ENCODE measurements at regions not wholly inside any gene's neighbourhood (a gene's known extent, or its start where the extent isn't known, plus 50 kb on each side); places are given as distances from the start of the nearest gene placed in this dataset.

GRCh38 chr5:34510002-34510401, 146.1 kb upstream of the RAI14 start:
- Histone ChIP-seq H3K27ac (ENCODE audit: low read depth) (no peak overlapping the region), H3F3A (replicated peaks; ENCODE audit: low read depth) (no peaks in the 10 kb centered on the region), H3K36me3 (ENCODE audit: insufficient read depth) (no peaks in the 10 kb centered on the region), H4K20me1 (replicated peaks; ENCODE audit: insufficient read depth) (no peaks in the 10 kb centered on the region), H3K79me2 (replicated peaks; ENCODE audit: insufficient read depth) (no peaks in the 10 kb centered on the region), H2AFZ (peak overlapping the region; percentile 53), H3K27me3 (ENCODE audit: insufficient read depth) (no peaks in the 10 kb centered on the region), H3K4me2 (no peak overlapping the region), H3K4me1 (ENCODE audit: insufficient read depth) (peaks cover 14% of the 10 kb centered on the region), H3K9me2 (ENCODE audit: insufficient read depth) (peaks cover 12% of the 10 kb centered on the region), H3K4me3 (no peak overlapping the region)
- Mint-ChIP-seq H3K4me3 (no peak overlapping the region), H3K4me1 (peaks cover 16% of the 10 kb centered on the region), H3K27me3 (ENCODE audit: insufficient read depth, low read depth, poor library complexity) (peaks cover 3% of the 10 kb centered on the region), H3K36me3 (ENCODE audit: low read depth) (no peaks in the 10 kb centered on the region), H3K9me3 (peaks cover 5% of the 10 kb centered on the region; the same call in 1 of the 3 replicates), H3K27ac (no peak overlapping the region)
- no peak for ATAC-seq
- no peak for DNase-seq (ENCODE audit: low spot score)
- TF ChIP-seq, protein P1, sequence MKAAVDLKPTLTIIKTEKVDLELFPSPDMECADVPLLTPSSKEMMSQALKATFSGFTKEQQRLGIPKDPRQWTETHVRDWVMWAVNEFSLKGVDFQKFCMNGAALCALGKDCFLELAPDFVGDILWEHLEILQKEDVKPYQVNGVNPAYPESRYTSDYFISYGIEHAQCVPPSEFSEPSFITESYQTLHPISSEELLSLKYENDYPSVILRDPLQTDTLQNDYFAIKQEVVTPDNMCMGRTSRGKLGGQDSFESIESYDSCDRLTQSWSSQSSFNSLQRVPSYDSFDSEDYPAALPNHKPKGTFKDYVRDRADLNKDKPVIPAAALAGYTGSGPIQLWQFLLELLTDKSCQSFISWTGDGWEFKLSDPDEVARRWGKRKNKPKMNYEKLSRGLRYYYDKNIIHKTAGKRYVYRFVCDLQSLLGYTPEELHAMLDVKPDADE (IDR thresholded peaks at IDR 0.05) = no peak
- TF ChIP-seq, protein P2, sequence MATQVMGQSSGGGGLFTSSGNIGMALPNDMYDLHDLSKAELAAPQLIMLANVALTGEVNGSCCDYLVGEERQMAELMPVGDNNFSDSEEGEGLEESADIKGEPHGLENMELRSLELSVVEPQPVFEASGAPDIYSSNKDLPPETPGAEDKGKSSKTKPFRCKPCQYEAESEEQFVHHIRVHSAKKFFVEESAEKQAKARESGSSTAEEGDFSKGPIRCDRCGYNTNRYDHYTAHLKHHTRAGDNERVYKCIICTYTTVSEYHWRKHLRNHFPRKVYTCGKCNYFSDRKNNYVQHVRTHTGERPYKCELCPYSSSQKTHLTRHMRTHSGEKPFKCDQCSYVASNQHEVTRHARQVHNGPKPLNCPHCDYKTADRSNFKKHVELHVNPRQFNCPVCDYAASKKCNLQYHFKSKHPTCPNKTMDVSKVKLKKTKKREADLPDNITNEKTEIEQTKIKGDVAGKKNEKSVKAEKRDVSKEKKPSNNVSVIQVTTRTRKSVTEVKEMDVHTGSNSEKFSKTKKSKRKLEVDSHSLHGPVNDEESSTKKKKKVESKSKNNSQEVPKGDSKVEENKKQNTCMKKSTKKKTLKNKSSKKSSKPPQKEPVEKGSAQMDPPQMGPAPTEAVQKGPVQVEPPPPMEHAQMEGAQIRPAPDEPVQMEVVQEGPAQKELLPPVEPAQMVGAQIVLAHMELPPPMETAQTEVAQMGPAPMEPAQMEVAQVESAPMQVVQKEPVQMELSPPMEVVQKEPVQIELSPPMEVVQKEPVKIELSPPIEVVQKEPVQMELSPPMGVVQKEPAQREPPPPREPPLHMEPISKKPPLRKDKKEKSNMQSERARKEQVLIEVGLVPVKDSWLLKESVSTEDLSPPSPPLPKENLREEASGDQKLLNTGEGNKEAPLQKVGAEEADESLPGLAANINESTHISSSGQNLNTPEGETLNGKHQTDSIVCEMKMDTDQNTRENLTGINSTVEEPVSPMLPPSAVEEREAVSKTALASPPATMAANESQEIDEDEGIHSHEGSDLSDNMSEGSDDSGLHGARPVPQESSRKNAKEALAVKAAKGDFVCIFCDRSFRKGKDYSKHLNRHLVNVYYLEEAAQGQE (IDR thresholded peaks at IDR 0.05; ENCODE audit: unreplicated experiment) = no peak
- TF ChIP-seq EZH2 (IDR thresholded peaks at IDR 0.05; ENCODE audit: low read depth, unreplicated experiment) (no peak), NANOG (IDR thresholded peaks at IDR 0.05; ENCODE audit: borderline replicate concordance) (no peak), ZNF331 (CRISPR knock-in tag; IDR thresholded peaks at IDR 0.05; ENCODE audit: low read depth) (no peak), CREB1 (CRISPR knock-in tag; IDR thresholded peaks at IDR 0.05; ENCODE audit: low read depth) (no peak), STAT1 (IDR thresholded peaks at IDR 0.05; ENCODE audit: unreplicated experiment) (no peak), ZNF114 (CRISPR knock-in tag; IDR thresholded peaks at IDR 0.05) (no peak), JUNB (IDR thresholded peaks at IDR 0.05; ENCODE audit: unreplicated experiment) (no peak), ZNF462 (CRISPR knock-in tag; IDR thresholded peaks at IDR 0.05) (no peak), POLR2AphosphoS5 (IDR thresholded peaks at IDR 0.05; ENCODE audit: low read depth) (no peak), EZH2phosphoT487 (IDR thresholded peaks at IDR 0.05; ENCODE audit: unreplicated experiment) (no peak)
- TF ChIP-seq, protein P3, sequence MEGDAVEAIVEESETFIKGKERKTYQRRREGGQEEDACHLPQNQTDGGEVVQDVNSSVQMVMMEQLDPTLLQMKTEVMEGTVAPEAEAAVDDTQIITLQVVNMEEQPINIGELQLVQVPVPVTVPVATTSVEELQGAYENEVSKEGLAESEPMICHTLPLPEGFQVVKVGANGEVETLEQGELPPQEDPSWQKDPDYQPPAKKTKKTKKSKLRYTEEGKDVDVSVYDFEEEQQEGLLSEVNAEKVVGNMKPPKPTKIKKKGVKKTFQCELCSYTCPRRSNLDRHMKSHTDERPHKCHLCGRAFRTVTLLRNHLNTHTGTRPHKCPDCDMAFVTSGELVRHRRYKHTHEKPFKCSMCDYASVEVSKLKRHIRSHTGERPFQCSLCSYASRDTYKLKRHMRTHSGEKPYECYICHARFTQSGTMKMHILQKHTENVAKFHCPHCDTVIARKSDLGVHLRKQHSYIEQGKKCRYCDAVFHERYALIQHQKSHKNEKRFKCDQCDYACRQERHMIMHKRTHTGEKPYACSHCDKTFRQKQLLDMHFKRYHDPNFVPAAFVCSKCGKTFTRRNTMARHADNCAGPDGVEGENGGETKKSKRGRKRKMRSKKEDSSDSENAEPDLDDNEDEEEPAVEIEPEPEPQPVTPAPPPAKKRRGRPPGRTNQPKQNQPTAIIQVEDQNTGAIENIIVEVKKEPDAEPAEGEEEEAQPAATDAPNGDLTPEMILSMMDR (conservative IDR thresholded peaks at IDR 0.05; ENCODE audit: low read depth in 2 of 2) = no peak

Data from GM23338 (cell line).